Endothelial cell of umbilical vein (primary cell): ENCODE measurements at regions not wholly inside any gene's neighbourhood (a gene's known extent, or its start where the extent isn't known, plus 50 kb on each side); places are given as distances from the start of the nearest gene placed in this dataset.

ENCODE experiments used
- BruUV-seq: library from RNA; stranded (reverse); fragments of 400-500 nt; replicated peaks from 2 replicates; lab custom pipeline; 2021; lab: Mats Ljungman, UMichigan
- CTCF ChIA-PET: fragments of 300-600, 350-600 bp; sonication (Branson Sonifier 250); formaldehyde crosslinking; loops from one replicate; lab custom pipeline; 2021; ENCODE audit warnings: antibody characterized with exemption, inconsistent platforms; lab: Charles Lee
- POLR2A ChIA-PET: fragments of 300-600, 350-600 bp; sonication (Branson Sonifier 250); formaldehyde crosslinking; loops from one replicate; lab custom pipeline; 2021; ENCODE audit warnings: antibody characterized with exemption, inconsistent platforms; lab: Charles Lee
- DNase-seq: peaks from one replicate; pipeline ENCODE4 v3.0.0-alpha.2; 2011; ENCODE audit warnings: low read depth, low spot score
- FAIRE-seq: peaks from 2 replicates; lab custom pipeline; 2011; peaks lifted over from hg19 to GRCh38; lab: Jason Lieb, UNC
- H2AFZ ChIP-seq: 2 replicates; pipeline ENCODE4 v1.6.0; 2012; ENCODE audit warnings: low read depth, low read length, control low read depth, inconsistent platforms
- H3K27ac ChIP-seq: 2 replicates; pipeline ENCODE4 v1.5.1; 2011; ENCODE audit warnings: low read depth, mild to moderate bottlenecking, control low read depth, low read length, moderate library complexity; ENCODE audit not compliant: insufficient read depth
- H3K27me3 ChIP-seq, 2 experiments: 2 replicates each; pipeline versions ENCODE4 v1.6.0 to v1.6.1; 2011; ENCODE audit warnings: low read length in 2 of 2, mixed read lengths in 1 of 2; ENCODE audit not compliant: control insufficient read depth in 2 of 2, insufficient read depth in 2 of 2
- H3K36me3 ChIP-seq, 2 experiments: 2 replicates in 1 of 2; 3 replicates in 1 of 2; pipeline ENCODE4 v1.5.1; 2011; ENCODE audit warnings: low read length in 2 of 2, mild to moderate bottlenecking in 1 of 2, moderate library complexity in 1 of 2; ENCODE audit not compliant: control insufficient read depth in 2 of 2, insufficient read depth in 2 of 2; ENCODE audit errors: extremely low read depth in 1 of 2
- H3K4me1 ChIP-seq: 3 replicates; pipeline ENCODE4 v1.5.1; 2011; ENCODE audit warnings: mild to moderate bottlenecking, low read length; ENCODE audit not compliant: control insufficient read depth, insufficient read depth; ENCODE audit errors: extremely low read depth
- H3K4me2 ChIP-seq: 2 replicates; pipeline ENCODE4 v1.6.1; 2011; ENCODE audit warnings: low read length, control low read depth, mixed read lengths; ENCODE audit not compliant: insufficient read depth
- H3K4me3 ChIP-seq, 3 experiments: fragments of 200-600 bp in 1 of 3; sonication (generic), shearing (Covaris generic) in 1 of 3; replicated peaks in 1 of 3; 2 replicates each; pipeline ENCODE4 v1.5.1; 2011 to 2016; ENCODE audit warnings: control low read depth in 3 of 3, low read length in 3 of 3, mild to moderate bottlenecking in 2 of 3, inconsistent platforms in 1 of 3, low read depth in 1 of 3, moderate library complexity in 1 of 3; ENCODE audit not compliant: insufficient read depth in 1 of 3
- H3K79me2 ChIP-seq: 2 replicates; pipeline ENCODE4 v1.6.0; 2012; ENCODE audit warnings: low read length, inconsistent platforms; ENCODE audit not compliant: control insufficient read depth, insufficient read depth
- H3K9ac ChIP-seq: replicated peaks from 2 replicates; pipeline ENCODE3; 2011; ENCODE audit warnings: low read length, control low read depth; ENCODE audit not compliant: insufficient read depth; ENCODE audit errors: extremely low read depth
- H3K9me1 ChIP-seq: replicated peaks from 3 replicates; pipeline ENCODE4 v1.6.0; 2011; ENCODE audit warnings: mild to moderate bottlenecking, low read length; ENCODE audit not compliant: control insufficient read depth, insufficient read depth; ENCODE audit errors: extremely low read depth
- H3K9me3 ChIP-seq: replicated peaks from 2 replicates; pipeline ENCODE4 v1.5.1; 2012; ENCODE audit warnings: low read length, inconsistent platforms; ENCODE audit not compliant: control insufficient read depth, insufficient read depth
- H4K20me1 ChIP-seq: replicated peaks from 2 replicates; pipeline ENCODE3; 2011; ENCODE audit warnings: mild to moderate bottlenecking, low read length; ENCODE audit not compliant: control insufficient read depth, insufficient read depth; ENCODE audit errors: extremely low read depth
- EZH2 ChIP-seq: IDR thresholded peaks from 2 replicates; pipeline ENCODE4 v1.6.1; 2012; ENCODE audit warnings: borderline replicate concordance, low read depth, mild to moderate bottlenecking, moderate library complexity, low read length, inconsistent platforms; ENCODE audit not compliant: severe bottlenecking
- FOS ChIP-seq: IDR thresholded peaks from 2 replicates; pipeline ENCODE4 v1.6.1; 2011; ENCODE audit warnings: mild to moderate bottlenecking, low read length, moderate library complexity, borderline replicate concordance; ENCODE audit not compliant: insufficient read depth
- GATA2 ChIP-seq: IDR thresholded peaks from 2 replicates; pipeline ENCODE4 v1.7.0; 2011; ENCODE audit warnings: low read depth, mild to moderate bottlenecking, moderate library complexity, mixed read lengths, low read length; ENCODE audit not compliant: insufficient read length, insufficient read depth
- JUN ChIP-seq: IDR thresholded peaks from 2 replicates; pipeline ENCODE4 v1.6.1; 2011; ENCODE audit warnings: borderline replicate concordance, low read depth; ENCODE audit not compliant: insufficient read length, insufficient read depth
- MYC ChIP-seq: IDR thresholded peaks from one replicate; pipeline ENCODE4 v1.6.1; 2011; ENCODE audit warnings: mild to moderate bottlenecking, low read depth, low read length
- POLR2A ChIP-seq: IDR thresholded peaks from 2 replicates; pipeline ENCODE4 v1.6.1; 2012; ENCODE audit warnings: low read depth, mild to moderate bottlenecking, control low read depth, low read length
- POLR2AphosphoS5 ChIP-seq: IDR thresholded peaks from 2 replicates; pipeline ENCODE4 v1.6.1; 2012; ENCODE audit warnings: low read depth, mild to moderate bottlenecking, control low read depth, low read length, moderate library complexity; ENCODE audit not compliant: insufficient read depth
- dilution Hi-C: fragments of 300-500 bp; cut with MboI; formaldehyde crosslinking; loops from one replicate; pipeline ENCODE4 v1.15.0; 2019; ENCODE audit warnings: low sequenced_read_pairs; ENCODE audit not compliant: extremely low pct_ligation_motif_present
- intact Hi-C: fragments of 100-400 bp; cut with micrococcal nuclease; formaldehyde crosslinking; loops from one replicate; pipeline ENCODE4 v1.10.0; 2022
- TF ChIP-seq, protein P1 (sequence below): IDR thresholded peaks from 2 replicates; pipeline ENCODE4 v1.6.1; 2011; ENCODE audit not compliant: insufficient read depth, insufficient read length
- TF ChIP-seq, protein P2 (sequence below), 2 donors: IDR thresholded peaks; 1 replicate in 1 of 2; 2 replicates in 1 of 2; pipeline ENCODE4 v1.5.1; 2011; ENCODE audit warnings: low read length in 2 of 2, mild to moderate bottlenecking in 2 of 2, moderate library complexity in 2 of 2, control low read depth in 1 of 2, inconsistent platforms in 1 of 2, low read depth in 1 of 2; ENCODE audit not compliant: insufficient read depth in 1 of 2; ENCODE audit errors: extremely low read depth in 1 of 2

DNA sequence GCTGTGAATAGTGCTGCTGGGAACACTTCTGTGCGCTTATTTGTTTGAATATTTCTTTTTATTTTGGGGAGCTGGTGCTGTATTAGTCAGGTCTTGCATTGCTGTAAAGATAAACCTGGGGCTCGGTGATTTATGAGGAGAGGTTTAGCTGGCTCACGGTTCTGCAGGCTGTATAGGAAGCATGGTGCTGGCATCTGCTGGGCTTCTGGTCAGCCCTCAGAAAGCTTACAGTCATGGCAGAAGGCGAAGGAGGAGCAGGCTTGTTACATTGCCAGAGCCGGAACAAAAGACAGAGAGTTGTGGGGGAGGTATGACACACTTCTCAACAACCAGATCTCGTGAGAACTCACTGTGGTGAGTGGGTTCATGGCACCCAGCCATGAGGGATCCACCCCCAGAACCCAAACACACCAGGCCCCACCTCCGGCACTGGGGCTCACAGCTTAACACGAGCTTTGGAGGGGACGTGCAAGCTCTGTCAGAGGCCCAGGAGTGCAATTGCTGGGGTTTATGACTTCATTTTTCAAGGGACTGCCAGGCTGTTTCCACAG, 68.8 kb upstream of the GATA5 start:
- TF ChIP-seq, protein P1, sequence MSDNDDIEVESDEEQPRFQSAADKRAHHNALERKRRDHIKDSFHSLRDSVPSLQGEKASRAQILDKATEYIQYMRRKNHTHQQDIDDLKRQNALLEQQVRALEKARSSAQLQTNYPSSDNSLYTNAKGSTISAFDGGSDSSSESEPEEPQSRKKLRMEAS, result no peak
- no peak for TF ChIP-seq GATA2
- TF ChIP-seq, protein P2, sequence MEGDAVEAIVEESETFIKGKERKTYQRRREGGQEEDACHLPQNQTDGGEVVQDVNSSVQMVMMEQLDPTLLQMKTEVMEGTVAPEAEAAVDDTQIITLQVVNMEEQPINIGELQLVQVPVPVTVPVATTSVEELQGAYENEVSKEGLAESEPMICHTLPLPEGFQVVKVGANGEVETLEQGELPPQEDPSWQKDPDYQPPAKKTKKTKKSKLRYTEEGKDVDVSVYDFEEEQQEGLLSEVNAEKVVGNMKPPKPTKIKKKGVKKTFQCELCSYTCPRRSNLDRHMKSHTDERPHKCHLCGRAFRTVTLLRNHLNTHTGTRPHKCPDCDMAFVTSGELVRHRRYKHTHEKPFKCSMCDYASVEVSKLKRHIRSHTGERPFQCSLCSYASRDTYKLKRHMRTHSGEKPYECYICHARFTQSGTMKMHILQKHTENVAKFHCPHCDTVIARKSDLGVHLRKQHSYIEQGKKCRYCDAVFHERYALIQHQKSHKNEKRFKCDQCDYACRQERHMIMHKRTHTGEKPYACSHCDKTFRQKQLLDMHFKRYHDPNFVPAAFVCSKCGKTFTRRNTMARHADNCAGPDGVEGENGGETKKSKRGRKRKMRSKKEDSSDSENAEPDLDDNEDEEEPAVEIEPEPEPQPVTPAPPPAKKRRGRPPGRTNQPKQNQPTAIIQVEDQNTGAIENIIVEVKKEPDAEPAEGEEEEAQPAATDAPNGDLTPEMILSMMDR (IDR thresholded peaks at IDR 0.05; ENCODE audit: extremely low read depth in 1 of 2, insufficient read depth in 1 of 2, low read depth in 1 of 2, low read length in 2 of 2), result no peak
- no peak for TF ChIP-seq POLR2A
- TF ChIP-seq JUN, result no peak
- no peak for TF ChIP-seq POLR2AphosphoS5
- no peak for TF ChIP-seq EZH2
- TF ChIP-seq FOS, result no peak
- TF ChIP-seq MYC, result no peak
- Histone ChIP-seq H3K79me2 (no peaks in the 10 kb centered on the region), H4K20me1 (no peaks in the 10 kb centered on the region), H3K4me2 (no peak overlapping the region), H2AFZ (no peak overlapping the region), H3K9ac (no peak overlapping the region), H3K27ac (no peak overlapping the region), H3K9me1 (no peaks in the 10 kb centered on the region), H3K4me1 (no peaks in the 10 kb centered on the region), H3K27me3 (peaks cover 1 to 5% of the 10 kb centered on the region in 2 experiments), H3K36me3 (no peaks in the 10 kb centered on the region), H3K4me3 (no peak overlapping the region), H3K9me3 (no peaks in the 10 kb centered on the region)
- ChIA-PET POLR2A (interaction anchor here (0.6 kb wide), 1 partner anchor 15 kb away, joined by 3 read pairs; no protein-coding TSS in a partner anchor), CTCF (no interaction called here)
- DNase-seq (no peak), FAIRE-seq (no peak)
- dilution Hi-C loops (no loop called here), intact Hi-C loops (no loop called here)
- BruUV-seq, result no TSS peak
